CD4-positive, alpha-beta T cell treated with Interleukin-15 for 4 hours (primary cell): ENCODE measurements at regions not wholly inside any gene's neighbourhood (a gene's known extent, or its start where the extent isn't known, plus 50 kb on each side); places are given as distances from the start of the nearest gene placed in this dataset.

ENCODE experiments used
- DNase-seq: peaks from one replicate; pipeline ENCODE4 v3.0.0-alpha.2; 2020; ENCODE audit warnings: low spot score

DNA sequence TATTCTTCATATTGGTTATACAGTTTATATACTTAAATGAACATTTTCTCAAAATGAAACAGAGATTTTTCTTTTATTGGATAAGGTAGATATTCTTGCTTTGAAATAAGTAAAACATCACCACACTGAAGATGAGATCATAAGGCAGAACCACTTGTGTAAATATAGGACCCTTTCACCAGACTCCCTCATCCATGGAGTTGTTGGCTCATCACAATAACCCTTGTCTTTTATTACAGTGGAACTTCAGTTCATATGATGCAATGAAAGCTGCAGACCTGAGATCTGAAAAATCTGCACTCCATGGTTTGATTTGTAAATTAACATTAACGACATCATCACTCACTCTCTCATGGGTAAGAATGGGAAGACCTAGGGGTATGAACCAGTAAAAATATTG, 51.9 kb upstream of the DBX2 start:
- no peak for DNase-seq

DNA sequence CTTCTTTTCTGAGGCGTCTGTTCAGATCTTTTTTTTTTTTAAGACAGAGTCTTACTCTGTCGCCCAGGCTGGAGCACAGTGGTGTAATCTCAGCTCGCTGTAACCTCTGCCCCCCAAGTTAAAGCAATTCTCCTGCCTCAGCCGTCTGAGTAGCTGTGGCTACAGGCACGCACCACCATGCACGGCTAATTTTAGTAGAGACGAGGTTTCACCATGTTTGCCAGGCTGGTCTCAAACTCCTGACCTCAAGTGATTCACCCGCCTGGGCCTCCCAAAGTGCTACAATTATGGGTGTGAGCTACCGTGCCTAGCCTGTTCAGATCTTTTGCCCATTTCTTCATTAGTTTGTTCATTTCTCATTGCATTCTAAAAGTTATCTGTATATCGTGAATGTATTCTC, 55.1 kb upstream of the DBX2 start:
- no peak for DNase-seq

DNA sequence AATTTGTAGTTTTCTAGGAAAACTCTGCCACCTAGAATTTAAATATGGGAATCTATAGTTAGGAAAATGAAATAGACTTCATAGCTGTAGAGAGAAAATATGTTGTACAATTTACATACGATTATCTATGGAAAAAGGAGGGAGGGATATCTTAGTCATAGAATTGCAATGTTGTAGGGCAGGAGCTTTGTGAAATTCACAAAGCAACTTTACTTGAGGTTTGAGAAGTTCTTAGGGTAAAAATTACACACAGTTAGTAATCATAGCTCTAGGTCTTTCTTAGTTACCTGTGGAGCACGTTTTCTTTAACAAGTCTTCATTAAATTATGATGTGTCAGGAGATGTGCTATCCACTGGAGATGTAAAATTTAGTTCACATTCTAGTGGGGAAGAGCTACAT, 61.4 kb upstream of the DBX2 start:
- no peak for DNase-seq

DNA sequence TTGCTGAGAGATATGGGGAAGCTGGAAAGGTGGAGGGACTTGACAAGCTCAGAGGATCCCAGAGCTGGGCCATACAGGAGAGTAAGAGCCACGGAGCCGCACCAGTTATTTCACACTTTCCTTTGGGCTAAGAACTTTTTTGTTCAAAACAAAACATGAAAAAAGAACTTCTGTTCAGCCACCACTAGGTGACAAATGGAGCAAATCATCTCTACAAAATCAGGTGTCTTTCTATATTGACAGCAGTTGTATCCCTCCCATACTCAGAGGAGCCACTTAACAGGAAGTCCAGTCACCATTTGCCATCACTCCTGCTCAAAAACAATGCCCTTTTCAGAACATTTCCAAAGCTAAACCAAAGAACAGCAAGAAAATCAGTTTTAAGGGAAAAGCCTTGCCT, 70.3 kb upstream of the DBX2 start:
- DNase-seq: no peak

DNA sequence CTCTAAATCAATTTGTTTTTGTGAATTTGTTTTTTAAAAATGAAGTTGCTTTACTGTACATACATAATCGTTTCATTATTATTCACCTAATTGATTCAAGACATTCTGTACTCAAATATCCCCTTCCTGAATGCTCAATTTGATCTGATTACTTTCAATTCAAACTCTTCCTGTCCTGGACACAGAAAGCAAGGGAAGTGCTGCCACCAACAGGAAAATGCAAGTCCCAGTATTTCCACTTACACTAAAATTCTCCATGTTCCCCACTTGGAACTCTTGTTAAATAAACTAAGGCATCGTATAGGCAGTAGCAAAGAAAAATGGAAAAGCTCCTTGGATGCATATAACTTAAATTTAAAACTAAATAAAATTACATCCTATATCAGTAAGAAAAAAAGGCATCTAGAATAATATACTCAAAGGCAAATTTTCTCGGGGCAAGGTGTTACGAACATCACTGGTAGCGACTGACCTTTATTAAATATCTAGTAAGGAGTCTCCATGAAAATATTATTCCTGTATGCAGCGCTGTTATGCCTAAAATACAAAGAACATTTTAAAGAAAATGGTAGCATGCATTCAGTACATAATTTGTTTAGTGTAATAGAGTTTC, 72.0 kb upstream of the DBX2 start:
- DNase-seq: no peak

DNA sequence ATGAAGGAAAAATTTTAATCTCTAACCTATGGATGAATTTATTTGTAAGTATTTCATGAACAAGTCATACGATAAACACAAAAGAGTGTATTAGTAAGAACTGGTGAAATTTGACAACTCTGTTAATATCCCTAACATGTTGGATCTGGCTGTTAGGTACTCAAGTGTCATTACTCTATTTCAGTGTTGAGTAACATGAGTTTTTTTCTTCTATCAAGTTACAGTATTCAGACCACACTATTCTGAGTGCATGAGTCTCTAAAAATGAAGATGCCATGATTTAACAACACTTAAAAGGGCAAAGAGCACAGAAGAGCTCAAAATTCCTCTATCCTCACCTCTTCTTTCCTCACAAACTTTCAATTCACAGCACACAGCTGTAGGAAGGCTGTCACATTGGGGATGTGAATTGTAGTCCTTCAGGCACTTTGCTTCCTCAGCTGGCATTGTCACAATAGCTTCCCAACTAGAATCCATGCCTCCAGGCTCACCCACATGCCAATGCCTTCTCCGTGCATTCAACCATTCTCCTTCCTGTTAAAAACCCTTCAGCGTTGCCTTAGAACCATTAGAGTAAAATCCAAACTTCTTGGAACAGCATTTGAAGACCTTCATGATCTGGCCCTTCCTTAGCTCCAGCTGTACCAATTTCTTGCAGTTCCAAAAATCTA, 73.7 kb upstream of the DBX2 start:
- no peak for DNase-seq

DNA sequence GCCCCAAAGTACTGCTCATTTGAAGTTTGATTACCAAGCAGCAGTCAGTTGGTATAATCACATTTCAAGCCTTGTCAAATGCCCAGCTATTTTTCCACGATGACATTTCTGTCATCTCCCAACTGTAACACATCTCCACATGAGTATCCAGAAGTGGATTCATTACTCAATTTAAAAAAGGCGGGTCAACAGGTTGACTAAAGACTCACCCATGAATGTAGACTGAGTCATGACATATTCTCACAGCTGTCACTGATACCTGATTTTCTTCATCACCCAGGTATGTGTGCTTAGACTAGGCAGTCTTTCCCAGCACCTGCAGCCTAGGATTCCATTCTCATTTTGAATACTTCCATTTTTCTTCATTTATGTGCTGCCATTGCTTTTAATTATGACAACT, 75.1 kb upstream of the DBX2 start:
- DNase-seq: no peak

DNA sequence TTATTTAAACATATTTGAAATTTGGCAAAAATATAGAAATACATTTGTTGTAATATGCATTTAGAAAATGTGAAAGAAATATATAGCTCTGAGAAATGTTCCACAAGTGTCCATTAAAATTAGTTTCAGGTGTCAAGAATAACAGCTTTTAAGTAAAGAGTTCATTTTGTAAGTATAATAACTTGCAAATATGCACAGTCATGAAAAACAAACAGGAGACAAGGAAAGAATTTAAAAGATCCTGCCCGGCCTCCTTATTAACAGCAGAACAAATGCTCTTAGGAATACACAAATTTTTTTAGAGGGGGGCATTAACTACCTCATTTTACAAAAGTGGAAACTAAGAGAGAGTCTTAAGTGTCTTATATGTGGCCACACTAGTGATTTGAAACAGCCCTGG, 77.7 kb upstream of the DBX2 start:
- DNase-seq: no peak

DNA sequence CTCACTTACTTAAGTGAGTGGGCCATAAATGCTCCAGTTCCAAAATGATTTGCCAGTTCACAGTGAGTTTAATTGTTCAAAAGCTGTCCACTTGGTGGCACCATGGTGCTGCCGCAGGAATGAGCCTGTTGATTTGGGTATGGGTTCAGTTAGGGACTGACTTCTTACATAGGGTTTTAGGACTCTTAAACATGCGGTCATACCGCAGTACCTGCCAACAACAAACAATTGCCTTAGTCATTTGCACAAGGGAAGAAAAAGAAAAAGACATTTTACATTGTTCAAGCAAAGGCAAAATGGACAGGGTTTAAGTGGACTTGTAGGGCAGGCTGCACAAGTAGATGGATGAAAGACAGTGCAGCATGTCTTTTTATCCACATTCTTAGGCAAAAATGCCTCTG, 80.0 kb upstream of the DBX2 start:
- peak; percentile 15 for DNase-seq

DNA sequence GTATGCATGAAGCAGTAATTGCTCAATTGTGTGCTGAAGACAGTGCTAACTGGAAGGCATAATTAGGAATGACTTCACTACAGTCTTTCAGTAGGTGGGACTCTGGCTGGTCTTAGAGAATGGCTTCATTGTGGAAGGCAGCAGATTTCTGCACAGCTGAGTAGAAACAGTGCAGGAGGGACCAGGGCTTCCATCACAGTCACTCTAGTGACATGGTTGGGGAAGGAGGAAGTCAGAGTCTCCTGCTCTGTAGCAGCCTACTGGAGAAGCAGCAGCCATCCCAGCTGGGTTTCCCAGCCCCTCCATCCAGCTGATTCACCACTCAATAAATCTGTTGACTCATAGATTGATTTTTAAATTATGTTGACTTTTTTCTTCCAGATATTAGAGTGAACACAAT, 80.6 kb upstream of the DBX2 start:
- DNase-seq: no peak

DNA sequence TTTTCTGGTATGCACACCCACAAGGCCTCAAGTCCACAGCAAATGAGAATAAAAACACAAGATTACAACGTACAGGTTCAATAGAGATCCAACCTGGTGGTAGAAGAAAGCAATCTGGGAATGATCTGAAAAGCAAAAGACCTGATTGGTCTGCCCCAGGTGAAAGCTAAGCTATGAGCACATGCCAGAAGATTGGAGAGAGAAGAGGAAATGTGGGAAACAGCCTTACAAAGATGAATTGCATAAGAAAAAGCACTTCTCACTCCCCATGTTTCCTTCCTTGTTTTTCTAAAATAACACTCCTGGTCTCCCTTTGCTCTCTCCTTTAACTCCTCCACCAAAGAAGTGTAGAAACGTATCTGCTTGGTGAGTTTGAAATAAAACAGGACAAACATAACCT, 77.3 kb upstream of the ANO6 start:
- DNase-seq: no peak

DNA sequence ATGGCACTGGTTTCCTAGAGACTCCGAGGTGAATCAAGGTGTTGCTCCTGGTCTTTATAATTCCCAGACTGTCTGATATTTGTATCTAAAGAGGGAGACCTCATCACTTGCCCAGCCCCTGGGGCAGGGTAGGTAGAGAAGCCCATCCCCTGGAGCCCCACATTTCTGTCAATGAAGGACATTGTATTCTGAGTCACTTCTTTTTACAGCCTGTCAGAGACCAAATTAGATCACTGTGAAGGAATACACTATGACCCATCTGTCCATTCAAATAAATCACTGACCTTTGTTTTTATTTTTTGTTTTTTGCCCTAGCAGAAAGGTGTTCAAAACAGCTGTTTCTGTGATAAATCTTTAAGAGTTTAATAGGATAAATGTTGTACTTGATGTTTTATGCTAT, 67.9 kb upstream of the ANO6 start:
- DNase-seq: no peak

DNA sequence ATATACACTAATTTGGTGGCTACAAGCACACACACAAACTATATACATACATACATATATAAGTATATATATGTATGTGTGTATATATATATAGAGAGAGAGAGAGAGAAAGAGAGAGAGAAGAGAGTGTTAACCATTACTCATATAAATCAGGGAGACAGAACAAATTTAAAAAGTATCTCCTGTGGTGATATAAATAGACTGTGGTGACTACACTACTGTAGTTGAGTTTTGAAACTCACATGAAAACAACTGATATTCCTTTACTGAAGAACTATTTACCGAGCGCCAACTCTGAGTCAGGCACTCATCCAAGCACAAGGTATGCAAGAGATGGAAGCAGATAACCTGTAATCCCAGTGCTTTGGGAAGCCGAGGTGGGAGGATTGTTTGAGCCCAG, 67.3 kb upstream of the ANO6 start:
- no peak for DNase-seq

DNA sequence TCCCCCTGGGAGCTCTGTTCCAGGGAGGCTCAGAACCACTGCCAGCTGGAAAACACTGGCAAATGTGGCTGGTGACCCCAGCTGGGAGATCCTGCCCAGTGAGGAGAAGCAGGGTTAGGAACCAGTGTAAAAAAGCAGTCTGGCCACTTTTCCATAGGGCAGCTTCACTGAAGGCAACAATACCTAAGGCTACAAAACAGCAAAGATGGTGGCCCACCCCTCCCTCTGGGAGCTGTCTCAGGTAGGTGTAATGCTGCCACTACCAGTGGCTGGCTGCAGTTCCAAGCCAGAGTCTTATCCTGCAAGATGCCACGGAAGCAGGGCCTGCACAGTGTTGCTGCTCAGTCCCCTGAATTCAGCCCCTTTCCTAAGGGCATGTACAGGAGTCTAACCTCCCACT, 50.6 kb upstream of the ANO6 start:
- no peak for DNase-seq

DNA sequence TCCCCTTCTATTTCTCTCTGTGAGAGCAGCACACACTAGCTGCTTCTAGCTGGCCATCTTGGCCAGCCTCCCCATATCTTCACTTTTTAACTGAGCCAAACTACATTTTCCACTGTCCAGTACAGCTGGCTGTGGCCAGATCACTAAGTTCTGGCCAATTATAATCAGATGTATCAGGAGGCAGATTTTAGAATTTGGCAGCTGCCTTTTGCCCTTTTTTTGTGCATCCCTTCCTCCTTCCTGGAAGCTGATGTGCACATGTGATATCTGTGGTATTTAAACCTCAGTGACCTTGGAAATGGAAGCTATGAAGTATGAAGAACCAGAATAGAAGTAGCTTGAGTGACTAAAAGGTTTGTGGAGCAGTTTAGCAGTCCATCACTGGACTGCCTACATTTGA, 49.8 kb upstream of the ANO6 start:
- DNase-seq: no peak
